IMR-90 (cell line): ENCODE measurements at regions not wholly inside any gene's neighbourhood (a gene's known extent, or its start where the extent isn't known, plus 50 kb on each side); places are given as distances from the start of the nearest gene placed in this dataset.

ENCODE experiments used
- ATAC-seq: fragments of 200-7000 bp; cut with Tn5 transposase; 2 replicates; pipeline ENCODE4 v1.9.1; 2020; ENCODE audit warnings: low read depth, mild to moderate bottlenecking, moderate library complexity
- BruUV-seq: library from RNA; stranded (reverse); fragments of 400-500 nt; replicated peaks from 2 replicates; lab custom pipeline; 2021; lab: Mats Ljungman, UMichigan
- CTCF ChIA-PET: fragments of 300-600 bp; formaldehyde crosslinking; extraction: SDS; loops from one replicate; lab custom pipeline; 2021; ENCODE audit warnings: antibody characterized with exemption; lab: Yijun Ruan, JAX
- POLR2A ChIA-PET: fragments of 300-600 bp; sonication (Branson Sonifier 250); formaldehyde crosslinking; loops from one replicate; lab custom pipeline; 2022; ENCODE audit warnings: antibody characterized with exemption; ENCODE audit not compliant: unreplicated experiment; lab: Charles Lee
- DNase-seq: peaks from one replicate; pipeline ENCODE4 v3.0.0; 2013
- H2AFZ ChIP-seq: replicated peaks from 2 replicates; pipeline ENCODE3; 2013; ENCODE audit warnings: low read length, mild to moderate bottlenecking; ENCODE audit not compliant: poor library complexity
- H2AK5ac ChIP-seq: 2 replicates; pipeline ENCODE4 v1.6.1; 2013; ENCODE audit warnings: low read depth, low read length, inconsistent platforms
- H2AK9ac ChIP-seq: replicated peaks from 2 replicates; pipeline ENCODE3; 2013; ENCODE audit warnings: mild to moderate bottlenecking, low read depth, low read length, moderate library complexity; ENCODE audit not compliant: poor library complexity
- H2BK120ac ChIP-seq: 2 replicates; pipeline ENCODE4 v1.6.1; 2013; ENCODE audit warnings: low read depth, low read length, inconsistent platforms
- H2BK15ac ChIP-seq: 3 replicates; pipeline ENCODE4 v1.6.1; 2013; ENCODE audit warnings: low read depth, low read length, inconsistent platforms
- H2BK20ac ChIP-seq: 2 replicates; pipeline ENCODE4 v1.6.1; 2013; ENCODE audit warnings: low read depth, mild to moderate bottlenecking, inconsistent platforms, low read length, moderate library complexity
- H2BK5ac ChIP-seq: 2 replicates; pipeline ENCODE4 v1.6.1; 2013; ENCODE audit warnings: mild to moderate bottlenecking, low read depth, low read length, inconsistent platforms; ENCODE audit not compliant: poor library complexity, severe bottlenecking
- H3K14ac ChIP-seq: replicated peaks from 2 replicates; pipeline ENCODE4 v1.6.1; 2013; ENCODE audit warnings: low read depth, low read length, inconsistent platforms
- H3K18ac ChIP-seq: 2 replicates; pipeline ENCODE4 v1.6.1; 2013; ENCODE audit warnings: low read depth, low read length, control low read depth
- H3K23ac ChIP-seq: 2 replicates; pipeline ENCODE4 v1.6.1; 2013; ENCODE audit warnings: low read depth, low read length, inconsistent platforms
- H3K27ac ChIP-seq: 2 replicates; pipeline ENCODE4 v1.5.1; 2013; ENCODE audit warnings: mild to moderate bottlenecking, control low read depth, low read length; ENCODE audit not compliant: insufficient read depth
- H3K27me3 ChIP-seq: 2 replicates; pipeline ENCODE4 v1.6.1; 2013; ENCODE audit warnings: low read length; ENCODE audit not compliant: control insufficient read depth, insufficient read depth
- H3K36me3 ChIP-seq: 2 replicates; pipeline ENCODE4 v1.6.1; 2013; ENCODE audit warnings: low read length, mixed read lengths; ENCODE audit not compliant: control insufficient read depth, insufficient read depth
- H3K4ac ChIP-seq: 2 replicates; pipeline ENCODE4 v1.6.1; 2013; ENCODE audit warnings: low read depth, low read length, inconsistent platforms
- H3K4me1 ChIP-seq: 2 replicates; pipeline ENCODE4 v1.6.1; 2013; ENCODE audit warnings: low read length, mixed read lengths; ENCODE audit not compliant: control insufficient read depth, insufficient read depth
- H3K4me2 ChIP-seq: 2 replicates; pipeline ENCODE4 v1.6.1; 2013; ENCODE audit warnings: low read depth, mild to moderate bottlenecking, control low read depth, low read length, moderate library complexity
- H3K4me3 ChIP-seq: 2 replicates; pipeline ENCODE4 v1.5.1; 2013; ENCODE audit warnings: low read depth, mild to moderate bottlenecking, control low read depth, low read length, moderate library complexity; ENCODE audit not compliant: insufficient read depth
- H3K56ac ChIP-seq: 2 replicates; pipeline ENCODE4 v1.6.1; 2013; ENCODE audit warnings: low read length, inconsistent platforms; ENCODE audit not compliant: insufficient read depth; ENCODE audit errors: extremely low read depth
- H3K79me1 ChIP-seq, 2 experiments: 2 replicates each; pipeline ENCODE4 v1.6.1; 2013; ENCODE audit warnings: low read length in 2 of 2, inconsistent platforms in 1 of 2, low read depth in 1 of 2
- H3K9ac ChIP-seq: 2 replicates; pipeline ENCODE4 v1.6.1; 2013; ENCODE audit warnings: low read depth, low read length, control low read depth
- H3K9me1 ChIP-seq: 2 replicates; pipeline ENCODE4 v1.6.1; 2013; ENCODE audit warnings: low read length, inconsistent platforms; ENCODE audit not compliant: insufficient read depth
- H3K9me3 ChIP-seq: 2 replicates; pipeline ENCODE4 v1.6.1; 2013; ENCODE audit warnings: low read length; ENCODE audit not compliant: control insufficient read depth, insufficient read depth
- H4K20me1 ChIP-seq: 2 replicates; pipeline ENCODE4 v1.6.1; 2013; ENCODE audit warnings: low read length, inconsistent platforms; ENCODE audit not compliant: insufficient read depth
- H4K5ac ChIP-seq: 2 replicates; pipeline ENCODE4 v1.6.1; 2013; ENCODE audit warnings: mild to moderate bottlenecking, low read depth, low read length, control low read depth
- H4K8ac ChIP-seq, 2 experiments: 2 replicates each; pipeline ENCODE4 v1.6.1; 2013; ENCODE audit warnings: low read depth in 2 of 2, low read length in 2 of 2, control low read depth in 1 of 2, inconsistent platforms in 1 of 2
- H4K91ac ChIP-seq: 2 replicates; pipeline ENCODE4 v1.6.1; 2013; ENCODE audit warnings: low read depth, low read length, inconsistent platforms; ENCODE audit not compliant: insufficient read depth
- ELK1 ChIP-seq: fragments of 150-350 bp; IDR thresholded peaks from 2 replicates; pipeline ENCODE4 v1.6.1; 2016; ENCODE audit warnings: low read depth, mild to moderate bottlenecking, low read length, moderate library complexity, borderline replicate concordance
- FOS ChIP-seq: fragments of 150-350 bp; IDR thresholded peaks from 2 replicates; pipeline ENCODE4 v1.6.1; 2016; ENCODE audit warnings: low read depth, low read length
- MAFK ChIP-seq: IDR thresholded peaks from 2 replicates; pipeline ENCODE4 v1.6.1; 2012; ENCODE audit warnings: low read depth, low read length, improper control_type of control experiment
- RFX5 ChIP-seq: IDR thresholded peaks from 2 replicates; pipeline ENCODE4 v1.8.0; 2012; ENCODE audit warnings: low read depth, mild to moderate bottlenecking, low read length, moderate library complexity
- WGBS, 2 experiments: methylation state at CpG; one replicate each; pipeline versions ENCODE4 v1.1.5 to v1.1.7; 2013; ENCODE audit warnings: missing lambda C conversion rate in 2 of 2; ENCODE audit not compliant: insufficient read length in 1 of 2; ENCODE audit errors: extremely low coverage in 2 of 2; 5-methylcytosine and 5-hydroxymethylcytosine counted together
- dilution Hi-C: fragments of 300-500 bp; cut with HindIII; formaldehyde crosslinking; loops from one replicate; pipeline ENCODE4 v1.14.3; 2018; ENCODE audit warnings: low sequenced_read_pairs; ENCODE audit not compliant: unreplicated experiment
- in situ Hi-C: fragments of 300-500 bp; cut with MboI; formaldehyde crosslinking; loops from 3 replicates; pipeline ENCODE4 v1.14.3; 2019; ENCODE audit warnings: low sequenced_read_pairs, inconsistent platforms, mixed read lengths
- intact Hi-C: fragments of 100-400 bp; cut with micrococcal nuclease; formaldehyde crosslinking; loops from 2 replicates; pipeline ENCODE4 v1.10.0; 2022

GRCh38 chr3:59321881-59322540, 272.2 kb upstream of the CFAP20DC start:
- no peak overlapping the region for H3K14ac ChIP-seq
- H2BK120ac ChIP-seq: no peak overlapping the region
- no peak overlapping the region for H3K4ac ChIP-seq
- ATAC-seq: no peak
- no peak overlapping the region for H2BK20ac ChIP-seq
- no peak overlapping the region for H3K56ac ChIP-seq
- H3K9ac ChIP-seq: no peak overlapping the region
- no peaks in the 10 kb centered on the region for H3K79me1 ChIP-seq
- H3K18ac ChIP-seq: no peak overlapping the region
- no peak overlapping the region for H2BK5ac ChIP-seq
- H2AFZ ChIP-seq: no peak overlapping the region
- no peak overlapping the region for H3K4me2 ChIP-seq
- H3K27ac ChIP-seq: no peak overlapping the region
- no peak overlapping the region for H4K91ac ChIP-seq
- POLR2A ChIA-PET: no interaction called here
- H4K8ac ChIP-seq: no peak overlapping the region
- H3K36me3 ChIP-seq: no peaks in the 10 kb centered on the region
- H3K9me3 ChIP-seq: no peaks in the 10 kb centered on the region
- H3K4me1 ChIP-seq: no peaks in the 10 kb centered on the region
- no peaks in the 10 kb centered on the region for H3K27me3 ChIP-seq
- intact Hi-C loops: no loop called here
- H3K4me3 ChIP-seq: no peak overlapping the region
- BruUV-seq: no TSS peak
- dilution Hi-C loops: no loop called here
- H3K9me1 ChIP-seq: no peaks in the 10 kb centered on the region
- H4K20me1 ChIP-seq: no peaks in the 10 kb centered on the region
- H2AK5ac ChIP-seq: no peak overlapping the region
- CTCF ChIA-PET: interaction anchor here (0.6 to 1.0 kb wide), 2 partner anchors 8 to 9 kb away, joined by 3 to 4 read pairs; no protein-coding TSS in a partner anchor
- no peak overlapping the region for H4K5ac ChIP-seq
- H2BK15ac ChIP-seq: no peak overlapping the region
- no peak for TF ChIP-seq FOS
- peak; percentile 81 for TF ChIP-seq MAFK
- no peak for TF ChIP-seq ELK1
- no peak for TF ChIP-seq RFX5
- in situ Hi-C loops: no loop called here
- H2AK9ac ChIP-seq: no peak overlapping the region
- no peak for DNase-seq
- 89% methylated on average over 3 of the region's 5 CpGs; no CpG with 5 or more reads in 1 of the 2 experiments for WGBS, 2 experiments
- H3K23ac ChIP-seq: no peak overlapping the region
